H1 (cell line): ENCODE measurements at regions not wholly inside any gene's neighbourhood (a gene's known extent, or its start where the extent isn't known, plus 50 kb on each side); places are given as distances from the start of the nearest gene placed in this dataset.

Experiments used
- CTCF ChIA-PET: fragments of 300-600 bp; sonication (Branson Sonifier 250); formaldehyde crosslinking; loops from one replicate; lab custom pipeline; 2021; ENCODE audit not compliant: partially characterized antibody; lab: Charles Lee
- POLR2A ChIA-PET: fragments of 300-600 bp; sonication (Branson Sonifier 250); formaldehyde crosslinking; loops from one replicate; lab custom pipeline; 2021; ENCODE audit warnings: inconsistent platforms; ENCODE audit not compliant: partially characterized antibody; lab: Charles Lee
- DNase-seq, 2 experiments: peaks; one replicate each; pipeline versions ENCODE4 v3.0.0 to v3.0.0-alpha.2; 2010 to 2022; ENCODE audit warnings: low spot score in 2 of 2, low read depth in 1 of 2, mixed read lengths in 1 of 2
- FAIRE-seq: peaks from 2 replicates; lab custom pipeline; 2011; peaks lifted over from hg19 to GRCh38; lab: Jason Lieb, UNC
- H2AFZ ChIP-seq: 2 replicates; pipeline ENCODE4 v1.8.1; 2012; ENCODE audit warnings: low read length, inconsistent platforms
- H2AK5ac ChIP-seq: 2 replicates; pipeline ENCODE4 v1.6.1; 2013; ENCODE audit warnings: low read depth, low read length
- H2BK120ac ChIP-seq: replicated peaks from 2 replicates; pipeline ENCODE3; 2013; ENCODE audit warnings: low read depth, low read length, inconsistent platforms
- H2BK12ac ChIP-seq: 2 replicates; pipeline ENCODE4 v1.6.1; 2013; ENCODE audit warnings: low read depth, low read length
- H2BK15ac ChIP-seq: 2 replicates; pipeline ENCODE4 v1.6.1; 2013; ENCODE audit warnings: low read length
- H2BK20ac ChIP-seq: 2 replicates; pipeline ENCODE4 v1.6.1; 2013; ENCODE audit warnings: low read length
- H2BK5ac ChIP-seq: 2 replicates; pipeline ENCODE4 v1.6.1; 2013; ENCODE audit warnings: low read depth, low read length
- H3K14ac ChIP-seq: 2 replicates; pipeline ENCODE4 v1.6.1; 2013; ENCODE audit warnings: inconsistent platforms; ENCODE audit not compliant: insufficient read length
- H3K18ac ChIP-seq: 2 replicates; pipeline ENCODE4 v1.6.1; 2013; ENCODE audit warnings: low read length; ENCODE audit errors: extremely low read depth
- H3K23ac ChIP-seq: 2 replicates; pipeline ENCODE4 v1.6.1; 2013; ENCODE audit warnings: inconsistent platforms; ENCODE audit not compliant: insufficient read length
- H3K23me2 ChIP-seq: 2 replicates; pipeline ENCODE4 v1.6.1; 2013; ENCODE audit warnings: low read depth, low read length
- H3K27ac ChIP-seq: 2 replicates; pipeline ENCODE4 v1.6.1; 2011; ENCODE audit warnings: low read depth, low read length, inconsistent platforms
- H3K27me3 ChIP-seq, 4 experiments: replicated peaks in 1 of 4; 1 replicate in 1 of 4; 2 replicates in 3 of 4; pipeline versions ENCODE4 v1.6.1 to v1.8.1; 2011 to 2013; ENCODE audit warnings: low read length in 3 of 4, mild to moderate bottlenecking in 3 of 4, inconsistent platforms in 2 of 4, mixed read lengths in 2 of 4, moderate library complexity in 1 of 4; ENCODE audit not compliant: control insufficient read depth in 3 of 4, insufficient read depth in 3 of 4; ENCODE audit errors: extremely low read depth in 1 of 4
- H3K36me3 ChIP-seq, 4 experiments: 2 replicates each; pipeline versions ENCODE4 v1.6.1 to v1.8.1; 2011 to 2013; ENCODE audit warnings: mild to moderate bottlenecking in 4 of 4, low read length in 3 of 4, moderate library complexity in 2 of 4, control low read depth in 1 of 4, inconsistent platforms in 1 of 4; ENCODE audit not compliant: insufficient read depth in 4 of 4, control insufficient read depth in 2 of 4
- H3K4ac ChIP-seq: replicated peaks from 2 replicates; pipeline ENCODE3; 2013; ENCODE audit warnings: low read length, low read depth, mixed read lengths, inconsistent platforms; ENCODE audit not compliant: insufficient read length
- H3K4me1 ChIP-seq, 4 experiments: replicated peaks in 1 of 4; 1 replicate in 1 of 4; 2 replicates in 3 of 4; pipeline versions ENCODE4 v1.6.1 to v1.8.1; 2011 to 2013; ENCODE audit warnings: low read length in 3 of 4, inconsistent platforms in 2 of 4, mixed read lengths in 1 of 4; ENCODE audit not compliant: insufficient read depth in 4 of 4, control insufficient read depth in 3 of 4
- H3K4me2 ChIP-seq, 2 experiments: 2 replicates each; pipeline versions ENCODE4 v1.6.1 to v1.8.1; 2011 to 2013; ENCODE audit warnings: low read depth in 2 of 2, low read length in 2 of 2, control low read depth in 1 of 2, inconsistent platforms in 1 of 2, mild to moderate bottlenecking in 1 of 2; ENCODE audit not compliant: insufficient read depth in 1 of 2
- H3K4me3 ChIP-seq, 4 experiments: fragments of 200-600, 300-600 bp in 1 of 4; sonication (generic), shearing (Covaris generic), sonication (Bioruptor Twin) in 1 of 4; 2 replicates each; pipeline versions ENCODE4 v1.5.1 to v1.8.1; 2011 to 2016; ENCODE audit warnings: low read length in 4 of 4, low read depth in 3 of 4, control low read depth in 2 of 4, inconsistent platforms in 2 of 4, mild to moderate bottlenecking in 2 of 4, mixed read lengths in 1 of 4, moderate library complexity in 1 of 4; ENCODE audit not compliant: insufficient read depth in 2 of 4; ENCODE audit errors: extremely low read depth in 1 of 4
- H3K56ac ChIP-seq: replicated peaks from 2 replicates; pipeline ENCODE3; 2013; ENCODE audit warnings: low read depth, mild to moderate bottlenecking, mixed read lengths, low read length, inconsistent platforms; ENCODE audit not compliant: insufficient read length
- H3K79me1 ChIP-seq: 2 replicates; pipeline ENCODE4 v1.6.1; 2013; ENCODE audit warnings: low read depth, low read length, control low read depth
- H3K79me2 ChIP-seq, 2 experiments: 2 replicates each; pipeline versions ENCODE4 v1.6.1 to v1.8.1; 2012 to 2013; ENCODE audit warnings: low read length in 2 of 2, mild to moderate bottlenecking in 2 of 2, inconsistent platforms in 1 of 2; ENCODE audit not compliant: insufficient read depth in 2 of 2, control insufficient read depth in 1 of 2
- H3K9ac ChIP-seq, 4 experiments: replicated peaks in 1 of 4; 1 replicate in 1 of 4; 2 replicates in 3 of 4; pipeline versions ENCODE4 v1.6.1 to v1.8.1; 2011 to 2013; ENCODE audit warnings: low read depth in 3 of 4, low read length in 3 of 4, control low read depth in 2 of 4, mild to moderate bottlenecking in 2 of 4, moderate library complexity in 2 of 4, inconsistent platforms in 1 of 4; ENCODE audit errors: extremely low read depth in 1 of 4
- H3K9me3 ChIP-seq, 2 experiments: 2 replicates each; pipeline versions ENCODE4 v1.6.1 to v1.8.1; 2012 to 2013; ENCODE audit warnings: mild to moderate bottlenecking in 2 of 2, moderate library complexity in 2 of 2, control low read depth in 1 of 2, inconsistent platforms in 1 of 2, low read depth in 1 of 2, low read length in 1 of 2, mixed read lengths in 1 of 2; ENCODE audit not compliant: insufficient read depth in 2 of 2
- H4K20me1 ChIP-seq, 2 experiments: replicated peaks in 1 of 2; 2 replicates each; pipeline versions ENCODE3 to v1.8.1; 2011 to 2013; ENCODE audit warnings: inconsistent platforms in 2 of 2, low read length in 2 of 2, mild to moderate bottlenecking in 1 of 2; ENCODE audit not compliant: insufficient read depth in 2 of 2, control insufficient read depth in 1 of 2
- H4K5ac ChIP-seq: 2 replicates; pipeline ENCODE4 v1.6.1; 2013; ENCODE audit warnings: low read length, low read depth, mixed read lengths, inconsistent platforms; ENCODE audit not compliant: insufficient read length
- H4K8ac ChIP-seq: 2 replicates; pipeline ENCODE4 v1.8.0; 2013; ENCODE audit warnings: mild to moderate bottlenecking, moderate library complexity, low read length, inconsistent platforms; ENCODE audit not compliant: insufficient read depth; ENCODE audit errors: extremely low read depth
- H4K91ac ChIP-seq: replicated peaks from 2 replicates; pipeline ENCODE3; 2013; ENCODE audit warnings: low read length, mixed read lengths, inconsistent platforms; ENCODE audit not compliant: insufficient read length
- CEBPB ChIP-seq: IDR thresholded peaks from 2 replicates; pipeline ENCODE4 v1.6.1; 2012; ENCODE audit warnings: low read depth, low read length
- CTBP2 ChIP-seq: IDR thresholded peaks from 2 replicates; pipeline ENCODE4 v1.7.0; 2011; ENCODE audit warnings: borderline replicate concordance, mild to moderate bottlenecking, moderate library complexity, mixed read lengths, low read length; ENCODE audit not compliant: insufficient read depth, insufficient read length
- WGBS, 2 experiments: shearing (Covaris generic) in 1 of 2; methylation state at CpG; one replicate each; pipeline versions ENCODE4 v1.1.6 to v1.1.7; 2013 to 2015; ENCODE audit warnings: low lambda C conversion rate in 2 of 2, mixed read lengths in 2 of 2, inconsistent platforms in 1 of 2, low coverage in 1 of 2, missing lambda C conversion rate in 1 of 2; ENCODE audit not compliant: insufficient replicate concordance in 2 of 2, insufficient coverage in 1 of 2, insufficient read length in 1 of 2; ENCODE audit errors: extremely low coverage in 1 of 2, missing lambda C conversion rate in 1 of 2; 5-methylcytosine and 5-hydroxymethylcytosine counted together

DNA sequence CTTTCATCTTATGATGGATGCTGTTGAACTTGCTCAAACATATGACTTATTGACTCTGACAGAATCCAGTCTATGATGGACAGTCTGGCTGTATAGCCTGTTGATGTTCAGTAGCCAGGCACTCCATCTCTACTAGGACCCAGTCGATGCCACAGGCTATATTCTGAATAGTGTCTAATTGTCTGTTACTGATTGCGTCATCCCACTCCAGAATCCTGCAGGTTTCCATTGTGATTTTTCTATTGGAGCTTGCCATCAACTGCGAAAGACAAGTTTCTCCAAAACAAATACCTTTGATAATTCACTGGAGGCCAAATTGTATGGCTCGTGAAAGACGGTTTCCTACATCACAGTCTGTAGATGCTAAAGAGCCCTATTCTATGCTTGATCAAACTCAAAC is 481.7 kb upstream of the CHORDC1 start:
- no peaks in the 10 kb centered on the region; a peak in 1 of 7 replicates for H3K4me1 ChIP-seq
- H4K8ac ChIP-seq, result no peak overlapping the region
- no peak overlapping the region for H2AK5ac ChIP-seq
- H3K4me3 ChIP-seq, result no peak overlapping the region
- H3K4me2 ChIP-seq, result no peak overlapping the region
- H2BK15ac ChIP-seq, result no peak overlapping the region
- no peak overlapping the region for H2AFZ ChIP-seq
- H4K91ac ChIP-seq, result no peak overlapping the region
- H4K20me1 ChIP-seq, result no peaks in the 10 kb centered on the region
- no peak for TF ChIP-seq CTBP2
- TF ChIP-seq CEBPB, result peak; percentile 50; the same call in 1 of the 2 replicates
- TF ChIP-seq, all 59 proteins: peak for 1
- WGBS, 2 experiments, result 89% methylated on average over 5 of the region's 5 CpGs; no CpG with 5 or more reads in 1 of the 2 experiments
- H2BK5ac ChIP-seq, result no peak overlapping the region
- POLR2A ChIA-PET, result no interaction called here
- no peak overlapping the region for H4K5ac ChIP-seq
- H3K9me3 ChIP-seq, result no peaks in the 10 kb centered on the region
- H3K27ac ChIP-seq, result no peak overlapping the region
- H3K14ac ChIP-seq, result no peak overlapping the region
- no peak overlapping the region for H3K56ac ChIP-seq
- H3K23ac ChIP-seq, result no peak overlapping the region
- H3K79me1 ChIP-seq, result no peaks in the 10 kb centered on the region
- H3K4ac ChIP-seq, result no peak overlapping the region
- no peaks in the 10 kb centered on the region for H3K23me2 ChIP-seq
- CTCF ChIA-PET, result interaction anchor here (0.7 kb wide), 1 partner anchor 199 kb away, joined by 3 read pairs; no protein-coding TSS in a partner anchor
- no peak overlapping the region for H3K18ac ChIP-seq
- peaks cover 0 to 1% (median 0%) of the 10 kb centered on the region in 4 experiments; a peak in 1 of 7 replicates for H3K27me3 ChIP-seq
- no peaks in the 10 kb centered on the region for H3K36me3 ChIP-seq
- no peak overlapping the region for H2BK20ac ChIP-seq
- FAIRE-seq (no peak), DNase-seq (no peak)
- H3K9ac ChIP-seq, result no peak overlapping the region
- no peaks in the 10 kb centered on the region for H3K79me2 ChIP-seq
- no peak overlapping the region for H2BK12ac ChIP-seq
- H2BK120ac ChIP-seq, result no peak overlapping the region
